GM20000 (cell line): ENCODE measurements at regions not wholly inside any gene's neighbourhood (a gene's known extent, or its start where the extent isn't known, plus 50 kb on each side); places are given as distances from the start of the nearest gene placed in this dataset.

Source experiments
- DNase-seq: peaks from one replicate; pipeline ENCODE4 v3.0.0; 2012; ENCODE audit warnings: low spot score
- CTCF ChIP-seq: IDR thresholded peaks from 2 replicates; pipeline ENCODE4 v1.5.1; 2012; ENCODE audit warnings: mild to moderate bottlenecking, control low read depth; ENCODE audit errors: extremely low read depth, missing control alignments

- TF ChIP-seq CTCF = no peak
- peak; percentile 2 for DNase-seq
Measured at GRCh38 chr2:71780162-71780561, 326.8 kb downstream of the DYSF start.

- TF ChIP-seq CTCF = no peak
Measured at GRCh38 chr2:71779774-71780105, 326.4 kb downstream of the DYSF start.

GRCh38 chr2:71778936-71779773 lies 325.8 kb downstream of the DYSF start:
- TF ChIP-seq CTCF = no peak
- peak; percentile 2 for DNase-seq

More at GRCh38 chr2:71779774-71780105, 326.4 kb downstream of the DYSF start:
- no peak for DNase-seq

GRCh38 chr2:71778514-71778913 lies 325.2 kb downstream of the DYSF start:
- no peak for TF ChIP-seq CTCF
- DNase-seq = peak; percentile 1

GRCh38 chr2:71777946-71778345 lies 324.6 kb downstream of the DYSF start:
- TF ChIP-seq CTCF = no peak

GRCh38 chr2:71776227-71776626 lies 322.9 kb downstream of the DYSF start:
- no peak for DNase-seq
- no peak for TF ChIP-seq CTCF

More at GRCh38 chr2:71777946-71778345, 324.6 kb downstream of the DYSF start:
- no peak for DNase-seq

- TF ChIP-seq CTCF = no peak
- DNase-seq = no peak
Measured at GRCh38 chr2:71773218-71773617, 319.9 kb downstream of the DYSF start.
